Dendritic cell treated with granulocyte-macrophage colony-stimulating factor and Interleukin-4, amounts not matched to agents 40 ng/mL and 50 ng/mL, for 4 days (primary cell): ENCODE measurements at regions not wholly inside any gene's neighbourhood (a gene's known extent, or its start where the extent isn't known, plus 50 kb on each side); places are given as distances from the start of the nearest gene placed in this dataset.

Experiments
- H3K27ac Mint-ChIP-seq: one replicate; pipeline ENCODE4 v1.8.0; 2022; ENCODE audit warnings: mild to moderate bottlenecking, mixed read lengths
- H3K27me3 Mint-ChIP-seq: one replicate; pipeline ENCODE4 v1.8.0; 2022; ENCODE audit warnings: mild to moderate bottlenecking, mixed read lengths
- H3K36me3 Mint-ChIP-seq: one replicate; pipeline ENCODE4 v1.8.0; 2022; ENCODE audit warnings: low read depth, mixed read lengths
- H3K4me1 Mint-ChIP-seq: one replicate; pipeline ENCODE4 v1.8.0; 2022; ENCODE audit warnings: low read depth, mixed read lengths
- H3K4me3 Mint-ChIP-seq: one replicate; pipeline ENCODE4 v1.8.0; 2022; ENCODE audit warnings: mild to moderate bottlenecking, moderate library complexity, mixed read lengths
- H3K9me3 Mint-ChIP-seq: one replicate; pipeline ENCODE4 v1.8.0; 2022; ENCODE audit warnings: mixed read lengths
- intact Hi-C: fragments of 100-400 bp; cut with micrococcal nuclease; formaldehyde crosslinking; loops from one replicate; pipeline ENCODE4 v1.15.0; 2022

- no peak overlapping the region for H3K4me3 Mint-ChIP-seq
- peaks cover 10% of the 10 kb centered on the region for H3K9me3 Mint-ChIP-seq
Measured at GRCh38 chr14:38755036-38755435, 348.0 kb downstream of the SEC23A start.

GRCh38 chr14:38752750-38753149 is 350.3 kb downstream of the SEC23A start:
- Mint-ChIP-seq H3K27me3 (no peaks in the 10 kb centered on the region), H3K9me3 (peaks cover 10% of the 10 kb centered on the region), H3K4me1 (peaks cover 4% of the 10 kb centered on the region), H3K4me3 (no peak overlapping the region), H3K36me3 (no peaks in the 10 kb centered on the region), H3K27ac (no peak overlapping the region)
- intact Hi-C loops, result loop anchor here (5.0 kb wide), 1 partner anchor 65 kb away; no protein-coding TSS in a partner anchor

More at GRCh38 chr14:38755036-38755435, 348.0 kb downstream of the SEC23A start:
- no peaks in the 10 kb centered on the region for H3K27me3 Mint-ChIP-seq
- H3K4me1 Mint-ChIP-seq, result peaks cover 4% of the 10 kb centered on the region
- intact Hi-C loops, result no loop called here
- no peaks in the 10 kb centered on the region for H3K36me3 Mint-ChIP-seq
- no peak overlapping the region for H3K27ac Mint-ChIP-seq

- Mint-ChIP-seq H3K36me3 (no peaks in the 10 kb centered on the region), H3K4me1 (peaks cover 4% of the 10 kb centered on the region), H3K27ac (no peak overlapping the region), H3K27me3 (no peaks in the 10 kb centered on the region), H3K4me3 (no peak overlapping the region), H3K9me3 (peaks cover 10% of the 10 kb centered on the region)
- intact Hi-C loops, result loop anchor here (5.0 kb wide), 1 partner anchor 65 kb away; no protein-coding TSS in a partner anchor
Measured at GRCh38 chr14:38752341-38752740, 350.7 kb downstream of the SEC23A start.

- no peaks in the 10 kb centered on the region for H3K36me3 Mint-ChIP-seq
- H3K9me3 Mint-ChIP-seq, result peaks cover 10% of the 10 kb centered on the region
- H3K27me3 Mint-ChIP-seq, result no peaks in the 10 kb centered on the region
- H3K4me1 Mint-ChIP-seq, result peaks cover 4% of the 10 kb centered on the region
- H3K4me3 Mint-ChIP-seq, result no peak overlapping the region
- intact Hi-C loops, result loop anchor here (5.0 kb wide), 1 partner anchor 66 kb away; no protein-coding TSS in a partner anchor
- no peak overlapping the region for H3K27ac Mint-ChIP-seq
Measured at GRCh38 chr14:38751459-38751858, 351.6 kb downstream of the SEC23A start.

GRCh38 chr14:38749936-38750335 is 353.1 kb downstream of the SEC23A start:
- no peaks in the 10 kb centered on the region for H3K27me3 Mint-ChIP-seq
- H3K9me3 Mint-ChIP-seq, result peaks cover 8% of the 10 kb centered on the region
- H3K4me1 Mint-ChIP-seq, result peaks cover 4% of the 10 kb centered on the region
- no peak overlapping the region for H3K27ac Mint-ChIP-seq
- H3K36me3 Mint-ChIP-seq, result no peaks in the 10 kb centered on the region
- H3K4me3 Mint-ChIP-seq, result no peak overlapping the region
- intact Hi-C loops, result loop anchor here (5.0 kb wide), 1 partner anchor 67 kb away; no protein-coding TSS in a partner anchor

GRCh38 chr14:38745861-38746260 is 357.2 kb downstream of the SEC23A start:
- no peak overlapping the region for H3K27ac Mint-ChIP-seq
- H3K9me3 Mint-ChIP-seq, result no peaks in the 10 kb centered on the region
- no peaks in the 10 kb centered on the region for H3K27me3 Mint-ChIP-seq
- intact Hi-C loops, result no loop called here
- H3K36me3 Mint-ChIP-seq, result no peaks in the 10 kb centered on the region
- no peaks in the 10 kb centered on the region for H3K4me1 Mint-ChIP-seq
- H3K4me3 Mint-ChIP-seq, result no peak overlapping the region

- H3K4me1 Mint-ChIP-seq, result no peaks in the 10 kb centered on the region
- no peak overlapping the region for H3K4me3 Mint-ChIP-seq
- H3K36me3 Mint-ChIP-seq, result no peaks in the 10 kb centered on the region
- H3K27ac Mint-ChIP-seq, result no peak overlapping the region
- no peaks in the 10 kb centered on the region for H3K9me3 Mint-ChIP-seq
- intact Hi-C loops, result no loop called here
- no peaks in the 10 kb centered on the region for H3K27me3 Mint-ChIP-seq
Measured at GRCh38 chr14:38743966-38744584, 359.0 kb downstream of the SEC23A start.

GRCh38 chr14:38737686-38738407 is 365.2 kb downstream of the SEC23A start:
- intact Hi-C loops, result no loop called here
- Mint-ChIP-seq H3K4me3 (no peak overlapping the region), H3K9me3 (peaks cover 7% of the 10 kb centered on the region)

GRCh38 chr14:38735005-38735404 is 368.0 kb downstream of the SEC23A start:
- Mint-ChIP-seq H3K9me3 (peaks cover 7% of the 10 kb centered on the region), H3K4me1 (no peaks in the 10 kb centered on the region), H3K36me3 (no peaks in the 10 kb centered on the region), H3K27ac (no peak overlapping the region), H3K27me3 (no peaks in the 10 kb centered on the region), H3K4me3 (no peak overlapping the region)
- intact Hi-C loops, result no loop called here

More at GRCh38 chr14:38737686-38738407, 365.2 kb downstream of the SEC23A start:
- Mint-ChIP-seq H3K4me1 (no peaks in the 10 kb centered on the region), H3K27ac (no peak overlapping the region), H3K27me3 (no peaks in the 10 kb centered on the region), H3K36me3 (no peaks in the 10 kb centered on the region)

GRCh38 chr14:38731962-38732361 is 371.1 kb downstream of the SEC23A start:
- Mint-ChIP-seq H3K27ac (no peak overlapping the region), H3K27me3 (no peaks in the 10 kb centered on the region), H3K36me3 (no peaks in the 10 kb centered on the region), H3K4me1 (no peaks in the 10 kb centered on the region), H3K4me3 (no peak overlapping the region), H3K9me3 (peaks cover 7% of the 10 kb centered on the region)
- intact Hi-C loops, result no loop called here

- H3K4me3 Mint-ChIP-seq, result no peak overlapping the region
- H3K9me3 Mint-ChIP-seq, result peaks cover 7% of the 10 kb centered on the region
- no peaks in the 10 kb centered on the region for H3K4me1 Mint-ChIP-seq
- H3K27ac Mint-ChIP-seq, result no peak overlapping the region
- no peaks in the 10 kb centered on the region for H3K36me3 Mint-ChIP-seq
- H3K27me3 Mint-ChIP-seq, result no peaks in the 10 kb centered on the region
- intact Hi-C loops, result no loop called here
Measured at GRCh38 chr14:38730420-38730819, 372.6 kb downstream of the SEC23A start.

- H3K27ac Mint-ChIP-seq, result no peak overlapping the region
- no peaks in the 10 kb centered on the region for H3K4me1 Mint-ChIP-seq
- H3K27me3 Mint-ChIP-seq, result no peaks in the 10 kb centered on the region
- intact Hi-C loops, result no loop called here
- H3K36me3 Mint-ChIP-seq, result no peaks in the 10 kb centered on the region
- no peaks in the 10 kb centered on the region for H3K9me3 Mint-ChIP-seq
- H3K4me3 Mint-ChIP-seq, result no peak overlapping the region
Measured at GRCh38 chr14:38727731-38728130, 375.3 kb downstream of the SEC23A start.

GRCh38 chr14:38724621-38725020 is 378.4 kb downstream of the SEC23A start:
- intact Hi-C loops, result no loop called here
- Mint-ChIP-seq H3K4me3 (no peak overlapping the region), H3K27ac (no peak overlapping the region), H3K4me1 (no peaks in the 10 kb centered on the region), H3K9me3 (no peaks in the 10 kb centered on the region), H3K36me3 (no peaks in the 10 kb centered on the region), H3K27me3 (no peaks in the 10 kb centered on the region)

GRCh38 chr14:38723959-38724358 is 379.1 kb downstream of the SEC23A start:
- H3K4me3 Mint-ChIP-seq, result no peak overlapping the region
- no peaks in the 10 kb centered on the region for H3K4me1 Mint-ChIP-seq

More at GRCh38 chr14:38723959-38724358, 379.1 kb downstream of the SEC23A start:
- intact Hi-C loops, result no loop called here
- Mint-ChIP-seq H3K9me3 (no peaks in the 10 kb centered on the region), H3K27ac (no peak overlapping the region), H3K27me3 (no peaks in the 10 kb centered on the region), H3K36me3 (no peaks in the 10 kb centered on the region)
